MCF 10A (cell line): ENCODE measurements at regions not wholly inside any gene's neighbourhood (a gene's known extent, or its start where the extent isn't known, plus 50 kb on each side); places are given as distances from the start of the nearest gene placed in this dataset.

Source experiments
- BruUV-seq: library from RNA; stranded (reverse); fragments of 400-500 nt; replicated peaks from 2 replicates; lab custom pipeline; 2021; lab: Mats Ljungman, UMichigan
- CTCF ChIA-PET: fragments of 300-600 bp; sonication (Branson Sonifier 250); formaldehyde crosslinking; extraction: SDS; loops from one replicate; lab custom pipeline; 2021; ENCODE audit warnings: antibody characterized with exemption, inconsistent platforms; lab: Yijun Ruan, JAX
- POLR2A ChIA-PET: fragments of 300-600, 350-650 bp; sonication (Branson Sonifier 250); formaldehyde crosslinking; extraction: SDS; loops from one replicate; lab custom pipeline; 2020; ENCODE audit warnings: antibody characterized with exemption, inconsistent platforms; lab: Yijun Ruan, JAX
- DNase-seq: peaks from one replicate; pipeline ENCODE4 v3.0.0-alpha.2; 2018; ENCODE audit not compliant: unreplicated experiment
- H3K27ac Mint-ChIP-seq: one replicate; pipeline ENCODE4 v1.8.0; 2022; ENCODE audit warnings: mild to moderate bottlenecking, low read depth, mixed read lengths; ENCODE audit not compliant: unreplicated experiment
- H3K27me3 Mint-ChIP-seq: one replicate; pipeline ENCODE4 v1.8.0; 2022; ENCODE audit warnings: mixed read lengths; ENCODE audit not compliant: insufficient read depth, unreplicated experiment
- H3K36me3 Mint-ChIP-seq: one replicate; pipeline ENCODE4 v1.8.0; 2022; ENCODE audit warnings: mild to moderate bottlenecking, moderate library complexity, mixed read lengths; ENCODE audit not compliant: insufficient read depth, unreplicated experiment
- H3K4me1 Mint-ChIP-seq: one replicate; pipeline ENCODE4 v1.8.0; 2022; ENCODE audit warnings: mixed read lengths; ENCODE audit not compliant: insufficient read depth, unreplicated experiment
- H3K4me3 Mint-ChIP-seq: one replicate; pipeline ENCODE4 v1.8.0; 2022; ENCODE audit warnings: mild to moderate bottlenecking, moderate library complexity, mixed read lengths; ENCODE audit not compliant: unreplicated experiment
- H3K9me3 Mint-ChIP-seq: one replicate; pipeline ENCODE4 v1.8.0; 2022; ENCODE audit warnings: mixed read lengths; ENCODE audit not compliant: unreplicated experiment
- intact Hi-C: fragments of 100-400 bp; cut with micrococcal nuclease; formaldehyde crosslinking; loops from 2 replicates; pipeline ENCODE4 v1.14.1; 2022
- TF ChIP-seq, protein P1 (sequence below): fragments of 200-600 bp; IDR thresholded peaks from one replicate; pipeline ENCODE4 v1.8.0; 2022; ENCODE audit warnings: antibody characterized with exemption, mild to moderate bottlenecking; ENCODE audit not compliant: unreplicated experiment

- ChIA-PET POLR2A (no interaction called here), CTCF (interaction anchor here (0.6 kb wide), 1 partner anchor 66 kb away, joined by 3 read pairs; no protein-coding TSS in a partner anchor)
- no peaks in the 10 kb centered on the region for H3K4me1 Mint-ChIP-seq
Measured at GRCh38 chr2:16030206-16031057, 90.1 kb downstream of the MYCN start.

GRCh38 chr2:16028644-16029043, 88.3 kb downstream of the MYCN start:
- H3K27ac Mint-ChIP-seq, result no peak overlapping the region
- ChIA-PET POLR2A (no interaction called here), CTCF (no interaction called here)
- H3K36me3 Mint-ChIP-seq, result no peaks in the 10 kb centered on the region
- H3K4me1 Mint-ChIP-seq, result no peaks in the 10 kb centered on the region
- intact Hi-C loops, result no loop called here
- peaks cover 20% of the 10 kb centered on the region for H3K27me3 Mint-ChIP-seq
- no peak overlapping the region for H3K4me3 Mint-ChIP-seq
- DNase-seq, result no peak
- TF ChIP-seq, protein P1, sequence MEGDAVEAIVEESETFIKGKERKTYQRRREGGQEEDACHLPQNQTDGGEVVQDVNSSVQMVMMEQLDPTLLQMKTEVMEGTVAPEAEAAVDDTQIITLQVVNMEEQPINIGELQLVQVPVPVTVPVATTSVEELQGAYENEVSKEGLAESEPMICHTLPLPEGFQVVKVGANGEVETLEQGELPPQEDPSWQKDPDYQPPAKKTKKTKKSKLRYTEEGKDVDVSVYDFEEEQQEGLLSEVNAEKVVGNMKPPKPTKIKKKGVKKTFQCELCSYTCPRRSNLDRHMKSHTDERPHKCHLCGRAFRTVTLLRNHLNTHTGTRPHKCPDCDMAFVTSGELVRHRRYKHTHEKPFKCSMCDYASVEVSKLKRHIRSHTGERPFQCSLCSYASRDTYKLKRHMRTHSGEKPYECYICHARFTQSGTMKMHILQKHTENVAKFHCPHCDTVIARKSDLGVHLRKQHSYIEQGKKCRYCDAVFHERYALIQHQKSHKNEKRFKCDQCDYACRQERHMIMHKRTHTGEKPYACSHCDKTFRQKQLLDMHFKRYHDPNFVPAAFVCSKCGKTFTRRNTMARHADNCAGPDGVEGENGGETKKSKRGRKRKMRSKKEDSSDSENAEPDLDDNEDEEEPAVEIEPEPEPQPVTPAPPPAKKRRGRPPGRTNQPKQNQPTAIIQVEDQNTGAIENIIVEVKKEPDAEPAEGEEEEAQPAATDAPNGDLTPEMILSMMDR, result no peak
- peaks cover 15% of the 10 kb centered on the region for H3K9me3 Mint-ChIP-seq
- no TSS peak for BruUV-seq

More at GRCh38 chr2:16030206-16031057, 90.1 kb downstream of the MYCN start:
- Mint-ChIP-seq H3K4me3 (no peak overlapping the region), H3K36me3 (no peaks in the 10 kb centered on the region), H3K27me3 (peaks cover 8% of the 10 kb centered on the region), H3K27ac (no peak overlapping the region), H3K9me3 (peaks cover 10% of the 10 kb centered on the region)
- DNase-seq, result no peak
- TF ChIP-seq, protein P1, result no peak
- intact Hi-C loops, result no loop called here
- BruUV-seq, result no TSS peak

DNA sequence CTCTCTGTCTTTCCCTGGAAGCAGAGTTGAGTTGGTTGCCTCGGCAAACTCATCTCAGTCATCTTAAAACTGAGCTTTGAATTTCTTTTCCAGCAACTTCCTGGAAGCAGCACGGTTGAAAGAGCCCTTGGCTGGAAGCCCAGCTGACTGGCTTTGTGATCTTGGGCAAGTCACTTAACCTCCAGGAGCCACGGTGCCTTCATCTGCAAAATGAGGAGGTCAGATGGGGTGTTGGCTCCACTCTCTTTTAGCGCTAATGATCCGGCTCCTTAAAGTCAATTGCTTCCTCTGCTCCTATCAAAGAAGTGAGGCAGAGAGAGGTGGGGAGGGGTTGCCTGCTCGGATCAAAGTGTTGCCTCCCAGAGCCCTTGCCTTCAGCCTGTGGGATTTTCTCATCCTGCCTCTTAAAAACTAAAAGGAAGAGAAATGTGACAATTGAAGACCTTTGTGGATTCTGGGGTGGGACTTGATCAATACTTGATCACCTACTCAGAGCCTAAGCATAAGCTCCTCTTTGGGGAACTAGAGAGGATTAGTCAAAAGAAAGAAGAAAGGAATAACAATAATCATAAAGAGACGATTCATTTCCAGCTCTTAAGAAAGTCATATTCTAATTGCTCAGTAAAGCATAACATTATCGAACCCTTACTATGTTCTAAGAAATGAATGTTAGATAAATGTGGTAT, 86.6 kb downstream of the MYCN start:
- CTCF ChIA-PET, result no interaction called here
- intact Hi-C loops, result no loop called here
- DNase-seq, result no peak
- TF ChIP-seq, protein P1, result no peak
- Mint-ChIP-seq H3K4me1 (no peaks in the 10 kb centered on the region), H3K4me3 (no peak overlapping the region), H3K27me3 (peaks cover 34% of the 10 kb centered on the region), H3K36me3 (no peaks in the 10 kb centered on the region), H3K9me3 (peaks cover 15% of the 10 kb centered on the region), H3K27ac (no peak overlapping the region)
- BruUV-seq, result no TSS peak
- POLR2A ChIA-PET, result no interaction called here
